ENCODE measurements at regions not wholly inside any gene's neighbourhood (a gene's known extent, or its start where the extent isn't known, plus 50 kb on each side); places are given as distances from the start of the nearest gene placed in this dataset.

DNA sequence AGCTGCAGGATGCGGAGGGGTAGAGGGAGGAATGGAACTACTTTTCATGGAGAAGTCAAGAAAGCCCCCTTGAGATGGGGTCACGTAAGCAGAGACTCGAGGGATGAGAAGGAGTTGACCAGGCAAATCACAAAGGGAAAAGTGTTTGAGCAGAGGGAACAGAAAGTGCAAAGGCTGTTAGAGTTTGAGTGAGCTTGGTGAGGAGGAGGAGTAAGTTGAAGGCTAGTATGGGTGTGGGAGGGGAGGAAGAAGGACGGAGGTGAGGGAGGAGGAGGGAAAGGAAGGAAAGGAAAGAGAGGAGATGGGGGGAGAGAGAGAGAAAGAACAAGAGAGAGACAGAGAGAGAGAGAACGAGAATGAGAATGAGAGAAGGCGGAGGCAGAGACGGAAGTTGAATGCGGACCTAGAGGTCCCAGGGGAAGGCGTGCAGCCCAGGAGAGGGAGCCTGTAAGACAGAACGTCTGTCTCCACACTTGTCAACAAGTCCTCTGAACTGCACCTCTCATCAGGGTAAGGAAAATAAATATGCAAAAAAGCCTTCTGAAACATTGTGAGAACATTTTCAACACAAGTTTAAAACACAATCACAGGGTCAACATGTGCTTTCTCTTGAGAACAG lies 279.8 kb upstream of the EEF2KMT start (continued):
- no peak for TF ChIP-seq ZNF664 (tag by site-specific recombination; IDR thresholded peaks at IDR 0.05)
- TF ChIP-seq GLIS1 (tag by site-specific recombination; IDR thresholded peaks at IDR 0.05), result no peak

DNA sequence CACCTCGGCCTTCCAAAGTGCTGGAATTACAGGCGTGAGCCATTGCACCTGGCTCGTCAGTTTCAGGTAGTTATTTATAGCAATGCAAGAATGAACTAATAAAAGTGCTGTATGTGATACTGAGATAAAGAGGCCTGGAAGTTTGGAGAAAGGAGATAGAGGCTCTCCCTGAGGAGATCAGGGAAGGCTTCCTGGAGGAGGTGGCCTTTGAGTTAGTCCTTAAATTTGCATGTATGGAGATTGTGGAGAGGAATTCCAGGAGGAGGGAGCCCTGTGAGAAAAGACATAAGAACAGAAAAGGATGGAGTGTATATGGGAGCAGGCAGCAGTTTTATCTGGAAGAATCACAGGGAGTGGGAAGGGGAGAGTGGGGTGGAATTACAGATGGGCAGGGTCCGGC lies 276.6 kb upstream of the EEF2KMT start:
- CTCF ChIA-PET, result no interaction called here
- H3K27ac ChIP-seq (ENCODE audit: extremely low read depth, low read depth, low read length), result no peak overlapping the region
- H3K9me3 ChIP-seq (ENCODE audit: control insufficient read depth, insufficient read depth, low read depth, low read length), result no peaks in the 10 kb centered on the region
- no peaks in the 10 kb centered on the region for H3K36me3 ChIP-seq (ENCODE audit: control insufficient read depth in 2 of 2, insufficient read depth in 1 of 2, low read length in 2 of 2)
- POLR2A ChIA-PET, result no interaction called here
- no peak for TF ChIP-seq ZNF175 (tag by site-specific recombination; IDR thresholded peaks at IDR 0.05)
- TF ChIP-seq ZNF341 (tag by site-specific recombination; IDR thresholded peaks at IDR 0.05; ENCODE audit: low read depth), result no peak
- no peak for TF ChIP-seq ZNF660 (tag by site-specific recombination; IDR thresholded peaks at IDR 0.05)
- no peak for TF ChIP-seq PRDM1 (tag by site-specific recombination; IDR thresholded peaks at IDR 0.05)
- TF ChIP-seq GLIS1 (tag by site-specific recombination; IDR thresholded peaks at IDR 0.05), result no peak
- TF ChIP-seq, protein P1, sequence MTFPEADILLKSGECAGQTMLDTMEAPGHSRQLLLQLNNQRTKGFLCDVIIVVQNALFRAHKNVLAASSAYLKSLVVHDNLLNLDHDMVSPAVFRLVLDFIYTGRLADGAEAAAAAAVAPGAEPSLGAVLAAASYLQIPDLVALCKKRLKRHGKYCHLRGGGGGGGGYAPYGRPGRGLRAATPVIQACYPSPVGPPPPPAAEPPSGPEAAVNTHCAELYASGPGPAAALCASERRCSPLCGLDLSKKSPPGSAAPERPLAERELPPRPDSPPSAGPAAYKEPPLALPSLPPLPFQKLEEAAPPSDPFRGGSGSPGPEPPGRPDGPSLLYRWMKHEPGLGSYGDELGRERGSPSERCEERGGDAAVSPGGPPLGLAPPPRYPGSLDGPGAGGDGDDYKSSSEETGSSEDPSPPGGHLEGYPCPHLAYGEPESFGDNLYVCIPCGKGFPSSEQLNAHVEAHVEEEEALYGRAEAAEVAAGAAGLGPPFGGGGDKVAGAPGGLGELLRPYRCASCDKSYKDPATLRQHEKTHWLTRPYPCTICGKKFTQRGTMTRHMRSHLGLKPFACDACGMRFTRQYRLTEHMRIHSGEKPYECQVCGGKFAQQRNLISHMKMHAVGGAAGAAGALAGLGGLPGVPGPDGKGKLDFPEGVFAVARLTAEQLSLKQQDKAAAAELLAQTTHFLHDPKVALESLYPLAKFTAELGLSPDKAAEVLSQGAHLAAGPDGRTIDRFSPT (tag by site-specific recombination; IDR thresholded peaks at IDR 0.05), result no peak
- TF ChIP-seq, protein P2, sequence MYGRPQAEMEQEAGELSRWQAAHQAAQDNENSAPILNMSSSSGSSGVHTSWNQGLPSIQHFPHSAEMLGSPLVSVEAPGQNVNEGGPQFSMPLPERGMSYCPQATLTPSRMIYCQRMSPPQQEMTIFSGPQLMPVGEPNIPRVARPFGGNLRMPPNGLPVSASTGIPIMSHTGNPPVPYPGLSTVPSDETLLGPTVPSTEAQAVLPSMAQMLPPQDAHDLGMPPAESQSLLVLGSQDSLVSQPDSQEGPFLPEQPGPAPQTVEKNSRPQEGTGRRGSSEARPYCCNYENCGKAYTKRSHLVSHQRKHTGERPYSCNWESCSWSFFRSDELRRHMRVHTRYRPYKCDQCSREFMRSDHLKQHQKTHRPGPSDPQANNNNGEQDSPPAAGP (tag by site-specific recombination; IDR thresholded peaks at IDR 0.05), result no peak
- no peak for TF ChIP-seq ZNF701 (tag by site-specific recombination; IDR thresholded peaks at IDR 0.05)
- no peak for TF ChIP-seq ZNF266 (tag by site-specific recombination; IDR thresholded peaks at IDR 0.05; ENCODE audit: low read depth)
- no peak for TF ChIP-seq ZNF768 (tag by site-specific recombination; IDR thresholded peaks at IDR 0.05)
- TF ChIP-seq ZNF138 (tag by site-specific recombination; IDR thresholded peaks at IDR 0.05; ENCODE audit: borderline replicate concordance), result no peak
- TF ChIP-seq ZNF610 (tag by site-specific recombination; IDR thresholded peaks at IDR 0.05; ENCODE audit: borderline replicate concordance), result no peak
- no peak for TF ChIP-seq BCL6B (tag by site-specific recombination; IDR thresholded peaks at IDR 0.05)
- no peak for TF ChIP-seq ZNF19 (tag by site-specific recombination; IDR thresholded peaks at IDR 0.05; ENCODE audit: low read depth)
- TF ChIP-seq ZNF112 (tag by site-specific recombination; IDR thresholded peaks at IDR 0.05), result no peak
- TF ChIP-seq ZNF501 (tag by site-specific recombination; IDR thresholded peaks at IDR 0.05), result no peak
- no peak for TF ChIP-seq OVOL3 (tag by site-specific recombination; IDR thresholded peaks at IDR 0.05)
- no peak for TF ChIP-seq ZNF629 (tag by site-specific recombination; IDR thresholded peaks at IDR 0.05)
- TF ChIP-seq WT1 (tag by site-specific recombination; IDR thresholded peaks at IDR 0.05), result no peak
- H3K4me3 ChIP-seq (ENCODE audit: low read depth, low read length), result no peak overlapping the region
- H3K4me1 ChIP-seq (ENCODE audit: control insufficient read depth, insufficient read depth, low read length), result no peaks in the 10 kb centered on the region

- H3K27ac ChIP-seq (ENCODE audit: extremely low read depth, low read depth, low read length), result no peak overlapping the region
- no peak for TF ChIP-seq ZXDB (tag by site-specific recombination; IDR thresholded peaks at IDR 0.05)
- no peak for TF ChIP-seq ZNF549 (tag by site-specific recombination; IDR thresholded peaks at IDR 0.05)
- TF ChIP-seq, protein P3, sequence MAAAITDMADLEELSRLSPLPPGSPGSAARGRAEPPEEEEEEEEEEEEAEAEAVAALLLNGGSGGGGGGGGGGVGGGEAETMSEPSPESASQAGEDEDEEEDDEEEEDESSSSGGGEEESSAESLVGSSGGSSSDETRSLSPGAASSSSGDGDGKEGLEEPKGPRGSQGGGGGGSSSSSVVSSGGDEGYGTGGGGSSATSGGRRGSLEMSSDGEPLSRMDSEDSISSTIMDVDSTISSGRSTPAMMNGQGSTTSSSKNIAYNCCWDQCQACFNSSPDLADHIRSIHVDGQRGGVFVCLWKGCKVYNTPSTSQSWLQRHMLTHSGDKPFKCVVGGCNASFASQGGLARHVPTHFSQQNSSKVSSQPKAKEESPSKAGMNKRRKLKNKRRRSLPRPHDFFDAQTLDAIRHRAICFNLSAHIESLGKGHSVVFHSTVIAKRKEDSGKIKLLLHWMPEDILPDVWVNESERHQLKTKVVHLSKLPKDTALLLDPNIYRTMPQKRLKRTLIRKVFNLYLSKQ (tag by site-specific recombination; IDR thresholded peaks at IDR 0.05; ENCODE audit: borderline replicate concordance), result no peak
- no peak for TF ChIP-seq RBAK (tag by site-specific recombination; IDR thresholded peaks at IDR 0.05)
- TF ChIP-seq ZNF692 (tag by site-specific recombination; IDR thresholded peaks at IDR 0.05), result no peak
- TF ChIP-seq ZNF501 (tag by site-specific recombination; IDR thresholded peaks at IDR 0.05), result no peak
- no peak for TF ChIP-seq ZNF488 (tag by site-specific recombination; IDR thresholded peaks at IDR 0.05)
- CTCF ChIA-PET, result no interaction called here
- POLR2A ChIA-PET, result no interaction called here
- H3K4me1 ChIP-seq (ENCODE audit: control insufficient read depth, insufficient read depth, low read length), result no peaks in the 10 kb centered on the region
- no peaks in the 10 kb centered on the region for H3K9me3 ChIP-seq (ENCODE audit: control insufficient read depth, insufficient read depth, low read depth, low read length)
- H3K36me3 ChIP-seq (ENCODE audit: control insufficient read depth in 2 of 2, insufficient read depth in 1 of 2, low read length in 2 of 2), result no peaks in the 10 kb centered on the region
- H3K4me3 ChIP-seq (ENCODE audit: low read depth, low read length), result no peak overlapping the region
Measured at GRCh38 chr16:5367951-5368350, 270.4 kb upstream of the EEF2KMT start.

Measured in HEK293 (cell line).